Pulmonary artery endothelial cell (primary cell): ENCODE measurements at regions not wholly inside any gene's neighbourhood (a gene's known extent, or its start where the extent isn't known, plus 50 kb on each side); places are given as distances from the start of the nearest gene placed in this dataset.

ENCODE experiments used
- DNase-seq: peaks from one replicate; pipeline ENCODE4 v3.0.0-alpha.2; 2011; ENCODE audit warnings: low read depth, low spot score

GRCh38 chr12:92330654-92331053 lies 185.0 kb upstream of the BTG1 start:
- DNase-seq: no peak

GRCh38 chr12:92326877-92327276 lies 181.2 kb upstream of the BTG1 start:
- no peak for DNase-seq

GRCh38 chr12:92324849-92325500 lies 179.3 kb upstream of the BTG1 start:
- DNase-seq: no peak

GRCh38 chr12:92312463-92312964 lies 166.9 kb upstream of the BTG1 start:
- DNase-seq: no peak

GRCh38 chr12:92304371-92305055 lies 158.9 kb upstream of the BTG1 start:
- no peak for DNase-seq

- DNase-seq: no peak
Measured at GRCh38 chr12:92302041-92302829, 156.6 kb upstream of the BTG1 start.

- DNase-seq: no peak
Measured at GRCh38 chr12:92301356-92301755, 155.7 kb upstream of the BTG1 start.

- DNase-seq: no peak
Measured at GRCh38 chr12:92300777-92301176, 155.1 kb upstream of the BTG1 start.

- DNase-seq: no peak
Measured at GRCh38 chr12:92299744-92300143, 154.1 kb upstream of the BTG1 start.

- no peak for DNase-seq
Measured at GRCh38 chr12:92299344-92299743, 153.7 kb upstream of the BTG1 start.

GRCh38 chr12:92297932-92298696 lies 152.5 kb upstream of the BTG1 start:
- DNase-seq: no peak

GRCh38 chr12:92297405-92297804 lies 151.8 kb upstream of the BTG1 start:
- DNase-seq: no peak

- DNase-seq: no peak
Measured at GRCh38 chr12:92295523-92295922, 149.9 kb upstream of the BTG1 start.

- no peak for DNase-seq
Measured at GRCh38 chr12:92294676-92295440, 149.2 kb upstream of the BTG1 start.

- DNase-seq: no peak
Measured at GRCh38 chr12:92292016-92292415, 146.4 kb upstream of the BTG1 start.

GRCh38 chr12:92290886-92291285 lies 145.2 kb upstream of the BTG1 start:
- no peak for DNase-seq

- no peak for DNase-seq
Measured at GRCh38 chr12:92290350-92290695, 144.7 kb upstream of the BTG1 start.

GRCh38 chr12:92289629-92290349 lies 144.1 kb upstream of the BTG1 start:
- no peak for DNase-seq

- no peak for DNase-seq
Measured at GRCh38 chr12:92288561-92288960, 142.9 kb upstream of the BTG1 start.

GRCh38 chr12:92278378-92278828 lies 132.8 kb upstream of the BTG1 start:
- DNase-seq: no peak
